ENCODE measurements at regions not wholly inside any gene's neighbourhood (a gene's known extent, or its start where the extent isn't known, plus 50 kb on each side); places are given as distances from the start of the nearest gene placed in this dataset.

- H3K27ac ChIP-seq (ENCODE audit: extremely low read depth, low read depth, low read length), result no peak overlapping the region
- no peak overlapping the region for H3K4me3 ChIP-seq (ENCODE audit: low read depth, low read length)
- CTCF ChIA-PET, result interaction anchor here (1.0 kb wide), 1 partner anchor 22 kb away, joined by 3 read pairs; no protein-coding TSS in a partner anchor
- no peaks in the 10 kb centered on the region for H3K4me1 ChIP-seq (ENCODE audit: control insufficient read depth, insufficient read depth, low read length)
- H3K36me3 ChIP-seq (ENCODE audit: control insufficient read depth in 2 of 2, insufficient read depth in 1 of 2, low read length in 2 of 2), result no peaks in the 10 kb centered on the region; a peak in 1 of 3 replicates
- POLR2A ChIA-PET, result no interaction called here
- no peaks in the 10 kb centered on the region for H3K9me3 ChIP-seq (ENCODE audit: control insufficient read depth, insufficient read depth, low read depth, low read length)
- TF ChIP-seq ZBTB21 (tag by site-specific recombination; IDR thresholded peaks at IDR 0.05) (peak; percentile 76), PATZ1 (tag by site-specific recombination; IDR thresholded peaks at IDR 0.05) (no peak), ZNF571 (tag by site-specific recombination; IDR thresholded peaks at IDR 0.05) (no peak), ZNF133 (tag by site-specific recombination; IDR thresholded peaks at IDR 0.05) (peak; percentile 31; the same call in 1 of the 2 replicates), ZNF239 (tag by site-specific recombination; IDR thresholded peaks at IDR 0.05) (no peak), TCF7L2 (IDR thresholded peaks at IDR 0.05; ENCODE audit: borderline replicate concordance, low read depth, low read length) (no peak), SP7 (tag by site-specific recombination; IDR thresholded peaks at IDR 0.05) (no peak), ZFP37 (tag by site-specific recombination; IDR thresholded peaks at IDR 0.05) (no peak), ZNF302 (tag by site-specific recombination; IDR thresholded peaks at IDR 0.05; ENCODE audit: low read depth) (no peak), ZNF350 (tag by site-specific recombination; IDR thresholded peaks at IDR 0.05) (no peak), SCRT2 (tag by site-specific recombination; IDR thresholded peaks at IDR 0.05) (no peak), ZNF37A (tag by site-specific recombination; IDR thresholded peaks at IDR 0.05) (no peak), ZNF157 (tag by site-specific recombination; IDR thresholded peaks at IDR 0.05) (no peak), ZNF600 (tag by site-specific recombination; IDR thresholded peaks at IDR 0.05) (no peak), ZNF585B (tag by site-specific recombination; IDR thresholded peaks at IDR 0.05) (no peak), ZNF324 (tag by site-specific recombination; IDR thresholded peaks at IDR 0.05) (no peak), ZBTB49 (tag by site-specific recombination; IDR thresholded peaks at IDR 0.05; ENCODE audit: low read depth) (no peak), ATF2 (tag by site-specific recombination; IDR thresholded peaks at IDR 0.05; ENCODE audit: low read depth) (peak; percentile 77), ZNF629 (tag by site-specific recombination; IDR thresholded peaks at IDR 0.05) (peak; percentile 83), ZNF311 (tag by site-specific recombination; IDR thresholded peaks at IDR 0.05; ENCODE audit: borderline replicate concordance) (no peak), REST (tag by site-specific recombination; IDR thresholded peaks at IDR 0.05) (no peak), ZNF138 (tag by site-specific recombination; IDR thresholded peaks at IDR 0.05; ENCODE audit: borderline replicate concordance) (no peak), ZNF23 (tag by site-specific recombination; IDR thresholded peaks at IDR 0.05; ENCODE audit: borderline replicate concordance) (no peak), ZNF560 (tag by site-specific recombination; IDR thresholded peaks at IDR 0.05; ENCODE audit: borderline replicate concordance) (no peak), GFI1B (tag by site-specific recombination; IDR thresholded peaks at IDR 0.05) (no peak), KLF17 (tag by site-specific recombination; IDR thresholded peaks at IDR 0.05) (no peak), ZNF433 (tag by site-specific recombination; IDR thresholded peaks at IDR 0.05; ENCODE audit: low read depth) (no peak), ZNF16 (tag by site-specific recombination; IDR thresholded peaks at IDR 0.05; ENCODE audit: low read depth) (no peak), ZNF366 (tag by site-specific recombination; conservative IDR thresholded peaks at IDR 0.05) (0 out of 2 replicates have a peak, but pooled peaks have one; percentile 32), ZNF658 (tag by site-specific recombination; IDR thresholded peaks at IDR 0.05) (no peak)
Observed at GRCh38 chr11:77525455-77526091, 51.7 kb upstream of the PAK1 start.

Measured in HEK293 (cell line).